AG04449 (cell line): ENCODE measurements at regions not wholly inside any gene's neighbourhood (a gene's known extent, or its start where the extent isn't known, plus 50 kb on each side); places are given as distances from the start of the nearest gene placed in this dataset.

Experiments
- CTCF ChIA-PET: fragments of 350-600 bp; formaldehyde crosslinking; extraction: SDS; loops from one replicate; lab custom pipeline; 2021; ENCODE audit warnings: antibody characterized with exemption; lab: Yijun Ruan, JAX
- POLR2A ChIA-PET: fragments of 400-600, 350-600 bp; formaldehyde crosslinking; extraction: SDS; loops from one replicate; lab custom pipeline; 2020; ENCODE audit warnings: antibody characterized with exemption, inconsistent platforms; lab: Yijun Ruan, JAX
- DNase-seq: peaks from one replicate; pipeline ENCODE4 v3.0.0-alpha.2; 2010; ENCODE audit warnings: low read depth, low spot score
- H3K4me3 ChIP-seq: 2 replicates; pipeline ENCODE4 v1.5.1; 2011; ENCODE audit warnings: low read depth, mild to moderate bottlenecking, control low read depth, low read length
- CTCF ChIP-seq: IDR thresholded peaks from one replicate; pipeline ENCODE4 v1.5.1; 2011; ENCODE audit warnings: mild to moderate bottlenecking, moderate library complexity, low read length, control low read depth, inconsistent platforms; ENCODE audit not compliant: insufficient read depth; ENCODE audit errors: missing control alignments

- ChIA-PET CTCF (no interaction called here), POLR2A (no interaction called here)
- TF ChIP-seq CTCF = no peak
- DNase-seq = no peak
- no peak overlapping the region for H3K4me3 ChIP-seq
These were observed 656.3 kb downstream of the HS3ST4 start for GRCh38 chr16:26348095-26348494.

GRCh38 chr16:26360867-26361266, 669.1 kb downstream of the HS3ST4 start:
- ChIA-PET POLR2A (no interaction called here), CTCF (no interaction called here)
- DNase-seq = no peak
- no peak overlapping the region for H3K4me3 ChIP-seq
- TF ChIP-seq CTCF = no peak

GRCh38 chr16:26363581-26363980, 671.8 kb downstream of the HS3ST4 start:
- TF ChIP-seq CTCF = no peak
- ChIA-PET POLR2A (no interaction called here), CTCF (no interaction called here)
- no peak overlapping the region for H3K4me3 ChIP-seq
- DNase-seq = no peak

- no peak for DNase-seq
- TF ChIP-seq CTCF = no peak
- H3K4me3 ChIP-seq = no peak overlapping the region
- CTCF ChIA-PET = no interaction called here
- POLR2A ChIA-PET = no interaction called here
These were observed 673.6 kb downstream of the HS3ST4 start for GRCh38 chr16:26365161-26365940.

- no peak for TF ChIP-seq CTCF
These were observed 679.6 kb downstream of the HS3ST4 start for GRCh38 chr16:26371349-26371869.

GRCh38 chr16:26374279-26374925, 682.6 kb downstream of the HS3ST4 start:
- TF ChIP-seq CTCF = no peak
- no peak for DNase-seq
- H3K4me3 ChIP-seq = no peak overlapping the region
- ChIA-PET CTCF (no interaction called here), POLR2A (no interaction called here)

More at GRCh38 chr16:26371349-26371869, 679.6 kb downstream of the HS3ST4 start:
- POLR2A ChIA-PET = no interaction called here
- CTCF ChIA-PET = no interaction called here
- no peak for DNase-seq
- no peak overlapping the region for H3K4me3 ChIP-seq
